Hepatocyte (in vitro differentiated cells): ENCODE measurements at regions not wholly inside any gene's neighbourhood (a gene's known extent, or its start where the extent isn't known, plus 50 kb on each side); places are given as distances from the start of the nearest gene placed in this dataset.
"Not testable (repeated sequence)": the region's sequence is repeated elsewhere in the genome, so short reads cannot be mapped to it uniquely, and the experiment has no call there.

Experiments used
- CTCF ChIP-seq: fragments of 200-600 bp; sonication (generic); IDR thresholded peaks from 2 replicates; pipeline ENCODE4 v1.5.1; 2016; ENCODE audit warnings: antibody characterized with exemption, mild to moderate bottlenecking; ENCODE audit not compliant: poor library complexity
- EZH2 ChIP-seq: fragments of 200-600 bp; sonication (generic); IDR thresholded peaks from 2 replicates; pipeline ENCODE4 v1.6.1; 2016; ENCODE audit warnings: antibody characterized with exemption, mild to moderate bottlenecking, borderline replicate concordance

- TF ChIP-seq CTCF, EZH2: not testable (repeated sequence)
Measured at GRCh38 chr4:163724495-163724894, 230.0 kb downstream of the TMA16 start.
